ENCODE measurements at regions not wholly inside any gene's neighbourhood (a gene's known extent, or its start where the extent isn't known, plus 50 kb on each side); places are given as distances from the start of the nearest gene placed in this dataset.

DNA sequence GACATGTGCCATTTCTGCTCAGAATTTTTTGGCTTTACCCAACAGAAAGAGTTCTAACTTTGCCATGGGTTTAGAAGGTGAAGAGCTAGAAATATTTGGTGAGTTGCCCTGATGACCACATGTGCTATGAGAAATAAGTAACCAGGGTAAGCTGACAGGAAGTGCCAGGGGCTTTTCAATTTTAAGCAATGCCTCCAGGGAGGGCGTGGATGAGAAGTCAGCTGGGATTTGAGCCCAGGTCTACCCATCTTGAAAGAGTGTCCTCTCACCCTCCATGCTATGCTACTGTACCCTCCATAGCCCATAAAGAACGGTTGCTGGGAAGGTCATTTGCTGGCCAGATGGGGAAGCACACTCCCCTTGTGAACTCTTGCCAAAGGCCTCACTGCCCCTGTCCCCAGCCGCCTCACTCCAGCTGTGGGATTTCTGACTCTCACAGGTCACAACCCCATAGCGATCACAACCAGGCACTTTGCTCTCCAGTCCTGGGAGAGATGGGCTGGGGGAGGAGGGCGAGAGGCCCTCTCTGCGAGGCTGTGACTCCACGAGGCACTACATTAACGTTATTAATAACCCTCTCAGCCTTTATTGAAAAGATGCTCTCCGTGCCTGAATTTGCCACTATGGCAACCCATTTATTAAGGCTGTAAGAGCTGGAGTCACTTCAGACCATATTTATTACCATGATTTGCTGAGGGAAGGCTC lies 291.1 kb downstream of the DHX35 start:
- no peaks in the 10 kb centered on the region for H3K27me3 ChIP-seq (ENCODE audit: control insufficient read depth in 1 of 2, insufficient read depth in 2 of 2, low read length in 2 of 2)
- Mint-ChIP-seq H3K4me3 (no peak overlapping the region), H3K27ac (no peak overlapping the region), H3K27me3 (no peaks in the 10 kb centered on the region), H3K4me1 (ENCODE audit: low read depth) (no peaks in the 10 kb centered on the region), H3K36me3 (ENCODE audit: low read depth) (no peaks in the 10 kb centered on the region), H3K9me3 (no peaks in the 10 kb centered on the region)
- POLR2A ChIA-PET, result no interaction called here
- no peaks in the 10 kb centered on the region for H3K9me3 ChIP-seq (ENCODE audit: control insufficient read depth in 1 of 2, insufficient read depth in 1 of 2, low read length in 2 of 2)
- CTCF ChIA-PET, result no interaction called here
- intact Hi-C loops (cut with DNase I, micrococcal nuclease), result no loop called here
- H3K36me3 ChIP-seq (ENCODE audit: insufficient read depth, low read length), result no peaks in the 10 kb centered on the region
- no peak for ATAC-seq (ENCODE audit: poor library complexity)
- H3K27ac ChIP-seq (ENCODE audit: low read depth in 1 of 2, low read length in 2 of 2), result no peak overlapping the region
- no peak for DNase-seq
- H3K4me3 ChIP-seq (ENCODE audit: low read length), result no peak overlapping the region
- TF ChIP-seq, protein P1, sequence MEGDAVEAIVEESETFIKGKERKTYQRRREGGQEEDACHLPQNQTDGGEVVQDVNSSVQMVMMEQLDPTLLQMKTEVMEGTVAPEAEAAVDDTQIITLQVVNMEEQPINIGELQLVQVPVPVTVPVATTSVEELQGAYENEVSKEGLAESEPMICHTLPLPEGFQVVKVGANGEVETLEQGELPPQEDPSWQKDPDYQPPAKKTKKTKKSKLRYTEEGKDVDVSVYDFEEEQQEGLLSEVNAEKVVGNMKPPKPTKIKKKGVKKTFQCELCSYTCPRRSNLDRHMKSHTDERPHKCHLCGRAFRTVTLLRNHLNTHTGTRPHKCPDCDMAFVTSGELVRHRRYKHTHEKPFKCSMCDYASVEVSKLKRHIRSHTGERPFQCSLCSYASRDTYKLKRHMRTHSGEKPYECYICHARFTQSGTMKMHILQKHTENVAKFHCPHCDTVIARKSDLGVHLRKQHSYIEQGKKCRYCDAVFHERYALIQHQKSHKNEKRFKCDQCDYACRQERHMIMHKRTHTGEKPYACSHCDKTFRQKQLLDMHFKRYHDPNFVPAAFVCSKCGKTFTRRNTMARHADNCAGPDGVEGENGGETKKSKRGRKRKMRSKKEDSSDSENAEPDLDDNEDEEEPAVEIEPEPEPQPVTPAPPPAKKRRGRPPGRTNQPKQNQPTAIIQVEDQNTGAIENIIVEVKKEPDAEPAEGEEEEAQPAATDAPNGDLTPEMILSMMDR (IDR thresholded peaks at IDR 0.05), result no peak
- no peaks in the 10 kb centered on the region for H3K4me1 ChIP-seq (ENCODE audit: insufficient read depth, low read length)

DNA sequence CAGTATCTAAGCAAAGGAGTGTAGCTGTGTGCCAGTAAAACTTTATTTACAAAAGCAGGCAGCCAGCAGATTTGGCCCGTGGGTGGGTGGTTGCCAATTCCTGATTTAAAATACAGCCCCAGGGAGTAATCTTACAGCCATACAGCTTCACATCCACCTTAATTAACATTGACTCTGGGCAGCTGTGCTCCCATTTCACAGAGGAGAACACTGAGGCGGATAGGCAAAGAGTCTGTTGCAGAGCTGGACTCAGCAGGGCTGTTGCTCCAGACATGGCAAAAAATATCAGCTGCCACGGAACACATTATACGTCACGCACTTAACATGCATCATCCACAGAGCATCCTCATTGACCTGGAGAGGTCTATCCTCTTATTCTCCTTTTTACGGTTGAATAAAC lies 289.9 kb downstream of the DHX35 start:
- DNase-seq, result no peak
- Histone ChIP-seq H3K9me3 (ENCODE audit: control insufficient read depth in 1 of 2, insufficient read depth in 1 of 2, low read length in 2 of 2) (no peaks in the 10 kb centered on the region), H3K36me3 (ENCODE audit: insufficient read depth, low read length) (no peaks in the 10 kb centered on the region), H3K27ac (ENCODE audit: low read depth in 1 of 2, low read length in 2 of 2) (no peak overlapping the region), H3K27me3 (ENCODE audit: control insufficient read depth in 1 of 2, insufficient read depth in 2 of 2, low read length in 2 of 2) (no peaks in the 10 kb centered on the region), H3K4me3 (ENCODE audit: low read length) (no peak overlapping the region), H3K4me1 (ENCODE audit: insufficient read depth, low read length) (no peaks in the 10 kb centered on the region)
- Mint-ChIP-seq H3K36me3 (ENCODE audit: low read depth) (no peaks in the 10 kb centered on the region), H3K4me3 (no peak overlapping the region), H3K9me3 (no peaks in the 10 kb centered on the region), H3K27ac (no peak overlapping the region), H3K4me1 (ENCODE audit: low read depth) (no peaks in the 10 kb centered on the region), H3K27me3 (no peaks in the 10 kb centered on the region)
- no peak for ATAC-seq (ENCODE audit: poor library complexity)
- CTCF ChIA-PET, result no interaction called here
- POLR2A ChIA-PET, result no interaction called here
- TF ChIP-seq, protein P1 (IDR thresholded peaks at IDR 0.05), result no peak
- intact Hi-C loops (cut with DNase I, micrococcal nuclease), result no loop called here

DNA sequence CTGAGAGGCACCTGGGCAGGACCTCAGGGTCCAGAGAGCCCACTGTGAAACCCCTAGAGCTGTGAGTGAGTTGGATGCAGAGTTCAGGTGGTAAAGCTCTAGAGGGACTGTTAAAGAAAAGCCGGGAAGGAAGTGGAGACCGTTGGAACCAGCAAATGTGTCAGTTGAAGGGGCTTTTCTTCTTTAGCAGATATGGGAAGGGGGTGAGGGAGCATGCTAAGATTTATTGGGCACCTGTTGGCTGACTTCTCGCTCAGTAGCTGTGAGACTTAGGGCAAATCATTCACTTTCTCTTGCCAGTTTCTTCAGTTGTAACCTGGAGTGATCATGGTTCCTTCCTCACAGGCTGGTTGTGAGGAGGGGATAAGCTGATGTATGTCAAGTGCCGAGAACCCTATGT lies 287.7 kb downstream of the DHX35 start:
- ChIA-PET POLR2A (no interaction called here), CTCF (no interaction called here)
- H3K9me3 ChIP-seq (ENCODE audit: control insufficient read depth in 1 of 2, insufficient read depth in 1 of 2, low read length in 2 of 2), result no peaks in the 10 kb centered on the region
- TF ChIP-seq, protein P1 (IDR thresholded peaks at IDR 0.05), result no peak
- H3K27ac ChIP-seq (ENCODE audit: low read depth in 1 of 2, low read length in 2 of 2), result no peak overlapping the region
- no peak overlapping the region for H3K4me3 ChIP-seq (ENCODE audit: low read length)
- no peaks in the 10 kb centered on the region for H3K27me3 ChIP-seq (ENCODE audit: control insufficient read depth in 1 of 2, insufficient read depth in 2 of 2, low read length in 2 of 2)
- H3K36me3 ChIP-seq (ENCODE audit: insufficient read depth, low read length), result no peaks in the 10 kb centered on the region
- Mint-ChIP-seq H3K4me3 (no peak overlapping the region), H3K27ac (no peak overlapping the region), H3K9me3 (no peaks in the 10 kb centered on the region), H3K36me3 (ENCODE audit: low read depth) (no peaks in the 10 kb centered on the region), H3K4me1 (ENCODE audit: low read depth) (peaks cover 18% of the 10 kb centered on the region), H3K27me3 (no peaks in the 10 kb centered on the region)
- peaks cover 9% of the 10 kb centered on the region for H3K4me1 ChIP-seq (ENCODE audit: insufficient read depth, low read length)
- intact Hi-C loops (cut with DNase I, micrococcal nuclease), result no loop called here
- ATAC-seq (ENCODE audit: poor library complexity) (no peak), DNase-seq (no peak)
